RWPE2 (cell line): ENCODE measurements at regions not wholly inside any gene's neighbourhood (a gene's known extent, or its start where the extent isn't known, plus 50 kb on each side); places are given as distances from the start of the nearest gene placed in this dataset.

Experiments
- ATAC-seq: fragments of 200-7000 bp; cut with Tn5 transposase; 3 replicates; pipeline ENCODE4 v1.9.1; 2021; ENCODE audit warnings: low read depth
- DNase-seq: peaks from one replicate; pipeline ENCODE4 v3.0.0-alpha.2; 2020; ENCODE audit warnings: low spot score
- H3K27ac ChIP-seq: fragments of 450-650 bp; 2 replicates; pipeline ENCODE4 v1.5.1; 2017; ENCODE audit warnings: mild to moderate bottlenecking; ENCODE audit not compliant: poor library complexity, severe bottlenecking
- H3K27me3 ChIP-seq: fragments of 250-450 bp; sonication (Bioruptor Pico); 2 replicates; pipeline ENCODE4 v1.5.1; 2021; ENCODE audit warnings: mild to moderate bottlenecking, moderate library complexity; ENCODE audit not compliant: insufficient read depth, poor library complexity, severe bottlenecking
- H3K36me3 ChIP-seq: fragments of 250-450 bp; sonication (Bioruptor Pico); 2 replicates; pipeline ENCODE4 v1.5.1; 2020; ENCODE audit warnings: low read depth, mild to moderate bottlenecking, moderate library complexity
- H3K4me1 ChIP-seq: fragments of 250-450 bp; sonication (Bioruptor Pico); 2 replicates; pipeline ENCODE4 v1.5.1; 2021; ENCODE audit warnings: mild to moderate bottlenecking, moderate library complexity; ENCODE audit not compliant: insufficient read depth, poor library complexity, severe bottlenecking
- H3K4me3 ChIP-seq: fragments of 250-450 bp; sonication (Bioruptor Pico); 2 replicates; pipeline ENCODE4 v1.5.1; 2021; ENCODE audit warnings: mild to moderate bottlenecking, moderate library complexity; ENCODE audit not compliant: severe bottlenecking
- H3K9me3 ChIP-seq: fragments of 250-450 bp; sonication (Bioruptor Pico); 2 replicates; pipeline ENCODE4 v1.5.1; 2021; ENCODE audit warnings: mild to moderate bottlenecking, moderate library complexity; ENCODE audit not compliant: severe bottlenecking
- TF ChIP-seq, protein P1 (sequence below): fragments of 450-650 bp; IDR thresholded peaks from one replicate; pipeline ENCODE4 v1.5.1; 2017; ENCODE audit warnings: mild to moderate bottlenecking, moderate library complexity; ENCODE audit not compliant: poor library complexity, severe bottlenecking

DNA sequence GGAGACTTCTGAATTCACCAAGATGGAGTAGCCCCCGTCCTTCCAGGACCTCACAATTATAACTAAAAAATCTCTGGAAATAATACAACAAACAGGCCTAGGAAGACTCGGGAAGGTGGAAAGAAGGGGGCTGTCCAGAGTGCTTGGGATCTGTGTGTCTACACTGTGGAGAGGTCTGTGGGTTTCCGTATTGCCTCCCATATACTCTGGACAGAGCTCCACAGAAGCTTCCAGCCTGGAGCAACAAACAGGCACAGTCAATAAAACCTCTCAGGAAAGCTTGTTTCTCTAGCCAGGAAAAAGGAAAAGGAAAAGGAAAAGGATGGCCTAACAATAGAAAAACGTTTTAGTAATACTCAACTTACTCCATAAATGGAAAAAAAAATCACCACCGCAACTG is 655.9 kb downstream of the DSC3 start:
- no peak for ATAC-seq
- H3K9me3 ChIP-seq, result no peaks in the 10 kb centered on the region
- no peaks in the 10 kb centered on the region for H3K36me3 ChIP-seq
- H3K4me3 ChIP-seq, result no peak overlapping the region
- H3K27me3 ChIP-seq, result no peaks in the 10 kb centered on the region
- H3K4me1 ChIP-seq, result no peaks in the 10 kb centered on the region
- H3K27ac ChIP-seq, result no peak overlapping the region
- no peak for DNase-seq
- TF ChIP-seq, protein P1, sequence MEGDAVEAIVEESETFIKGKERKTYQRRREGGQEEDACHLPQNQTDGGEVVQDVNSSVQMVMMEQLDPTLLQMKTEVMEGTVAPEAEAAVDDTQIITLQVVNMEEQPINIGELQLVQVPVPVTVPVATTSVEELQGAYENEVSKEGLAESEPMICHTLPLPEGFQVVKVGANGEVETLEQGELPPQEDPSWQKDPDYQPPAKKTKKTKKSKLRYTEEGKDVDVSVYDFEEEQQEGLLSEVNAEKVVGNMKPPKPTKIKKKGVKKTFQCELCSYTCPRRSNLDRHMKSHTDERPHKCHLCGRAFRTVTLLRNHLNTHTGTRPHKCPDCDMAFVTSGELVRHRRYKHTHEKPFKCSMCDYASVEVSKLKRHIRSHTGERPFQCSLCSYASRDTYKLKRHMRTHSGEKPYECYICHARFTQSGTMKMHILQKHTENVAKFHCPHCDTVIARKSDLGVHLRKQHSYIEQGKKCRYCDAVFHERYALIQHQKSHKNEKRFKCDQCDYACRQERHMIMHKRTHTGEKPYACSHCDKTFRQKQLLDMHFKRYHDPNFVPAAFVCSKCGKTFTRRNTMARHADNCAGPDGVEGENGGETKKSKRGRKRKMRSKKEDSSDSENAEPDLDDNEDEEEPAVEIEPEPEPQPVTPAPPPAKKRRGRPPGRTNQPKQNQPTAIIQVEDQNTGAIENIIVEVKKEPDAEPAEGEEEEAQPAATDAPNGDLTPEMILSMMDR, result no peak

DNA sequence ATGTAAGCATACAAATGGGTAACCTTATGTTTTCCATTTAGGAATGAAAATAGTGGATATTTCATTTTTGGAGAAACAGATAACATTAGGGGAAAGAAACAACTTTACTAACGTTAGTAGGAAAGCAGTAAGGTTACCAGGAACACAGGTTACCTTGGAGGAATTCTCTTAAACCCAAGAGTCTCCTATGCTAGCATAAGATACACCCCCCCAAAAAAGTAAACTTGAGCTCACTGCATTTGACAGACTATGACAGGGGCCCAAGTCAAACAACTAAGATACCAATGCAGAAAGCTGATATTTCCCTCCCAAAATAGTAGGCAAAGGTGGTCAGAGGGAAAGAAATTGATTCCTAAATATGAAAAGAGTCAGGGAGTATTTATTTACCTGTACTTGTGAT is 656.9 kb downstream of the DSC3 start:
- TF ChIP-seq, protein P1, result no peak
- DNase-seq (no peak), ATAC-seq (no peak)
- no peak overlapping the region for H3K27ac ChIP-seq
- H3K4me3 ChIP-seq, result no peak overlapping the region
- H3K9me3 ChIP-seq, result no peaks in the 10 kb centered on the region
- H3K36me3 ChIP-seq, result no peaks in the 10 kb centered on the region
- no peaks in the 10 kb centered on the region for H3K4me1 ChIP-seq
- no peaks in the 10 kb centered on the region for H3K27me3 ChIP-seq

DNA sequence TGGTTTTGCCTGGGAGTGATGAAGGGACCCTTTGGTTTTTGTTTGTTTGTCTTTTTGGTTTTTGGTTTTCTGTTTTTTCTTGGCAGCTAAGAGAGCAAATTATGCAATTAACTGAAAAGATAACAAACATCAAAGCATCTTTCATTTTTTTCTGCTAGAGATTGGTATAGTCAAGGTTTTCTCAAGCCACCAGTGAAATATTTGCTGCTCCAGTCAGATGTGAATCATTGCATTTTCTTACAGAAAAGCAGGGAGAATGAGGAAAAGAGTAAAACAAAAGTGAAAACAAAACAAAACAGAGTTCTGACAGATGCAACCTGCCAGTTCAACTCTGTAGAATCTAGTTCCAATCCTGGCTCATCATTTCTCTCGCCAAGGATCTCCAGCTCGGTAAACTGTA is 660.7 kb downstream of the DSC3 start:
- no peak for ATAC-seq
- H3K4me3 ChIP-seq, result no peak overlapping the region

DNA sequence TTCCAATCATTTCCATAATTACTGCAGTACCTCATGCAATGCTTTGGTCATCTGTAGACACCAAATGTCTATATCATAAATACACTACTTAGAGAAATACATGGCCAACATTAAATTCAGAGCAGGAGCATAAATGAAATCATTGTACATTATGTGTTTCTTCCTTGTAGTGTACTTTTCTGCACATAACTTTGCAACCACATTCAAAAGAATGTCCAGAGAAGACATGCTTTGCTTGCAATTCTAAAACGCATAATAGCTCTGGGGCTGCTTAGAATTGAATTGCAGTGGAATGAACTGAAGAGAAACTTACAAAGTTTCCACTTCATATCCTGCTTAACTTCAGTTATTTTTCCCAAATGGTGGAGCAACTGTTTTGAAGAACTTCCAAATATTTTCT is 664.4 kb downstream of the DSC3 start:
- DNase-seq (no peak), ATAC-seq (no peak)
- H3K36me3 ChIP-seq, result no peaks in the 10 kb centered on the region
- no peaks in the 10 kb centered on the region for H3K4me1 ChIP-seq
- no peak overlapping the region for H3K4me3 ChIP-seq
- no peak overlapping the region for H3K27ac ChIP-seq
- no peaks in the 10 kb centered on the region for H3K9me3 ChIP-seq
- peaks cover 3% of the 10 kb centered on the region for H3K27me3 ChIP-seq
- TF ChIP-seq, protein P1, result no peak

More for the DNA sequence above, 660.7 kb downstream of the DSC3 start:
- Histone ChIP-seq H3K27me3 (peaks cover 3% of the 10 kb centered on the region), H3K36me3 (no peaks in the 10 kb centered on the region), H3K9me3 (no peaks in the 10 kb centered on the region), H3K4me1 (no peaks in the 10 kb centered on the region), H3K27ac (no peak overlapping the region)
- TF ChIP-seq, protein P1, result no peak
- DNase-seq, result no peak

DNA sequence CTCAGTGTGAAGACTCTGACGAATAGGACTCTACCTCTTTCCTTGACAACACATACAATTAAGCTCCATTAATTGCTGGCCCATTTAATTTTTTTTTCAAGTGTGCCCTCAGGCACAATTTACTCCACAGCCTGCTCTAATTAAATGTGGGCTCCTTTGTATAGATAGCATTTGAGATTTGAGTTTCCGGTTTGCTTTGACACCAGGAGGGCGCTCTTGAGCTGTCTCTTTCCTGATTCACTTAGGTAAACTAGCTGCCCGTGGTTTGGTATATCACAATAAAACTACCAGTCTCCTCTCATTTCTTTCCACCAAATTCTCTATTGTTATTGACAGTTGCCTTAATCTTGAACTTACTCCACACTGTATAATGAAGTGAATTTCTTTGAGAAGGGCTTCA is 666.0 kb downstream of the DSC3 start:
- Histone ChIP-seq H3K36me3 (no peaks in the 10 kb centered on the region), H3K27me3 (peaks cover 3% of the 10 kb centered on the region), H3K27ac (no peak overlapping the region), H3K4me1 (no peaks in the 10 kb centered on the region), H3K9me3 (no peaks in the 10 kb centered on the region), H3K4me3 (no peak overlapping the region)
- TF ChIP-seq, protein P1, result peak; percentile 11
- ATAC-seq (no peak), DNase-seq (no peak)
